ENCODE measurements at regions not wholly inside any gene's neighbourhood (a gene's known extent, or its start where the extent isn't known, plus 50 kb on each side); places are given as distances from the start of the nearest gene placed in this dataset.

- Histone ChIP-seq H2BK120ac (ENCODE audit: low read depth, low read length) (no peak overlapping the region), H2AFZ (ENCODE audit: low read length) (no peak overlapping the region), H4K8ac (ENCODE audit: low read depth, low read length) (no peak overlapping the region), H3K27me3 (ENCODE audit: control insufficient read depth in 3 of 3, insufficient read depth in 3 of 3, low read depth in 1 of 3, low read length in 3 of 3) (no peaks in the 10 kb centered on the region), H3K23ac (ENCODE audit: low read depth, low read length, poor library complexity) (no peak overlapping the region), H3K4me1 (ENCODE audit: control insufficient read depth in 2 of 2, insufficient read depth in 1 of 2, low read depth in 1 of 2, low read length in 2 of 2) (no peaks in the 10 kb centered on the region), H3K4ac (ENCODE audit: low read length) (no peak overlapping the region), H4K91ac (ENCODE audit: low read depth, low read length, poor library complexity) (no peak overlapping the region), H3K27ac (replicated peaks; ENCODE audit: low read length) (no peak overlapping the region), H3K18ac (ENCODE audit: low read length) (no peak overlapping the region), H2BK12ac (ENCODE audit: low read length) (no peak overlapping the region), H2BK15ac (ENCODE audit: low read length) (no peak overlapping the region), H3K9ac (ENCODE audit: low read depth, low read length, poor library complexity) (no peak overlapping the region), H3K4me3 (ENCODE audit: low read length in 2 of 2) (no peak overlapping the region), H2AK5ac (ENCODE audit: low read depth, low read length) (no peak overlapping the region), H3K14ac (ENCODE audit: low read length) (no peak overlapping the region), H3K79me1 (ENCODE audit: low read depth, low read length) (no peaks in the 10 kb centered on the region), H3K36me3 (replicated peaks in 1 of 2; ENCODE audit: control insufficient read depth in 2 of 2, insufficient read depth in 2 of 2, low read length in 2 of 2) (no peaks in the 10 kb centered on the region), H3K4me2 (ENCODE audit: insufficient read depth, low read length, poor library complexity, severe bottlenecking) (no peak overlapping the region), H2BK5ac (ENCODE audit: low read length) (no peak overlapping the region), H3K9me3 (replicated peaks in 1 of 2; ENCODE audit: control insufficient read depth in 2 of 2, insufficient read depth in 1 of 2, low read depth in 1 of 2, low read length in 2 of 2) (peaks cover 0 to 9% of the 10 kb centered on the region in 2 donors)
- no peak for DNase-seq (ENCODE audit: low spot score)
- WGBS, 2 donors (ENCODE audit: extremely low coverage in 2 of 2, insufficient read length in 2 of 2, insufficient replicate concordance in 1 of 2) = no CpG with 5 or more reads among the region's 1 CpG
These were observed 193.0 kb downstream of the FZD1 start for GRCh38 chr7:91457208-91457607.

- H3K27ac ChIP-seq (replicated peaks; ENCODE audit: low read length) = no peak overlapping the region
- no peak overlapping the region for H2AFZ ChIP-seq (ENCODE audit: low read length)
- H3K9me3 ChIP-seq (replicated peaks in 1 of 2; ENCODE audit: control insufficient read depth in 2 of 2, insufficient read depth in 1 of 2, low read depth in 1 of 2, low read length in 2 of 2) = peaks cover 0 to 9% of the 10 kb centered on the region in 2 donors
- no peak overlapping the region for H3K4ac ChIP-seq (ENCODE audit: low read length)
- no peaks in the 10 kb centered on the region for H3K36me3 ChIP-seq (replicated peaks in 1 of 2; ENCODE audit: control insufficient read depth in 2 of 2, insufficient read depth in 2 of 2, low read length in 2 of 2)
- H2BK15ac ChIP-seq (ENCODE audit: low read length) = no peak overlapping the region
- no peak overlapping the region for H2BK120ac ChIP-seq (ENCODE audit: low read depth, low read length)
- peaks cover 0 to 2% of the 10 kb centered on the region in 2 donors for H3K4me1 ChIP-seq (ENCODE audit: control insufficient read depth in 2 of 2, insufficient read depth in 1 of 2, low read depth in 1 of 2, low read length in 2 of 2)
- no peak overlapping the region for H2BK5ac ChIP-seq (ENCODE audit: low read length)
- H3K27me3 ChIP-seq (ENCODE audit: control insufficient read depth in 3 of 3, insufficient read depth in 3 of 3, low read depth in 1 of 3, low read length in 3 of 3) = no peaks in the 10 kb centered on the region
- H3K23ac ChIP-seq (ENCODE audit: low read depth, low read length, poor library complexity) = no peak overlapping the region
- no peak overlapping the region for H4K91ac ChIP-seq (ENCODE audit: low read depth, low read length, poor library complexity)
- no peaks in the 10 kb centered on the region for H3K79me1 ChIP-seq (ENCODE audit: low read depth, low read length)
- H2AK5ac ChIP-seq (ENCODE audit: low read depth, low read length) = no peak overlapping the region
- no peak overlapping the region for H3K14ac ChIP-seq (ENCODE audit: low read length)
- DNase-seq (ENCODE audit: low spot score) = no peak
- H2BK12ac ChIP-seq (ENCODE audit: low read length) = no peak overlapping the region
- no peak overlapping the region for H3K4me2 ChIP-seq (ENCODE audit: insufficient read depth, low read length, poor library complexity, severe bottlenecking)
- no peak overlapping the region for H3K18ac ChIP-seq (ENCODE audit: low read length)
- no peak overlapping the region for H3K4me3 ChIP-seq (ENCODE audit: low read length in 2 of 2)
- no peak overlapping the region for H3K9ac ChIP-seq (ENCODE audit: low read depth, low read length, poor library complexity)
- no peak overlapping the region for H4K8ac ChIP-seq (ENCODE audit: low read depth, low read length)
- WGBS, 2 donors (ENCODE audit: extremely low coverage in 2 of 2, insufficient read length in 2 of 2, insufficient replicate concordance in 1 of 2) = no CpG with 5 or more reads among the region's 2 CpGs
These were observed 195.3 kb downstream of the FZD1 start for GRCh38 chr7:91459539-91459938.

GRCh38 chr7:91462316-91462715 is 198.1 kb downstream of the FZD1 start:
- Histone ChIP-seq H3K4me3 (ENCODE audit: low read length in 2 of 2) (no peak overlapping the region), H2AFZ (ENCODE audit: low read length) (no peak overlapping the region), H4K91ac (ENCODE audit: low read depth, low read length, poor library complexity) (no peak overlapping the region), H3K14ac (ENCODE audit: low read length) (no peak overlapping the region), H3K79me1 (ENCODE audit: low read depth, low read length) (no peaks in the 10 kb centered on the region), H2BK5ac (ENCODE audit: low read length) (no peak overlapping the region), H3K4me1 (ENCODE audit: control insufficient read depth in 2 of 2, insufficient read depth in 1 of 2, low read depth in 1 of 2, low read length in 2 of 2) (peaks cover 0 to 2% of the 10 kb centered on the region in 2 donors), H2AK5ac (ENCODE audit: low read depth, low read length) (no peak overlapping the region), H2BK12ac (ENCODE audit: low read length) (no peak overlapping the region), H4K8ac (ENCODE audit: low read depth, low read length) (no peak overlapping the region), H3K9ac (ENCODE audit: low read depth, low read length, poor library complexity) (no peak overlapping the region), H3K36me3 (replicated peaks in 1 of 2; ENCODE audit: control insufficient read depth in 2 of 2, insufficient read depth in 2 of 2, low read length in 2 of 2) (no peaks in the 10 kb centered on the region), H2BK120ac (ENCODE audit: low read depth, low read length) (no peak overlapping the region), H3K4ac (ENCODE audit: low read length) (no peak overlapping the region), H2BK15ac (ENCODE audit: low read length) (no peak overlapping the region), H3K9me3 (replicated peaks in 1 of 2; ENCODE audit: control insufficient read depth in 2 of 2, insufficient read depth in 1 of 2, low read depth in 1 of 2, low read length in 2 of 2) (peaks cover 0 to 6% of the 10 kb centered on the region in 2 donors), H3K23ac (ENCODE audit: low read depth, low read length, poor library complexity) (no peak overlapping the region), H3K4me2 (ENCODE audit: insufficient read depth, low read length, poor library complexity, severe bottlenecking) (no peak overlapping the region), H3K18ac (ENCODE audit: low read length) (no peak overlapping the region), H3K27ac (replicated peaks; ENCODE audit: low read length) (no peak overlapping the region), H3K27me3 (ENCODE audit: control insufficient read depth in 3 of 3, insufficient read depth in 3 of 3, low read depth in 1 of 3, low read length in 3 of 3) (no peaks in the 10 kb centered on the region)
- DNase-seq (ENCODE audit: low spot score) = no peak
- no CpG with 5 or more reads among the region's 1 CpG for WGBS, 2 donors (ENCODE audit: extremely low coverage in 2 of 2, insufficient read length in 2 of 2, insufficient replicate concordance in 1 of 2)

GRCh38 chr7:91463330-91463729 is 199.1 kb downstream of the FZD1 start:
- Histone ChIP-seq H3K4me1 (ENCODE audit: control insufficient read depth in 2 of 2, insufficient read depth in 1 of 2, low read depth in 1 of 2, low read length in 2 of 2) (peaks cover 0 to 2% of the 10 kb centered on the region in 2 donors), H3K4me3 (ENCODE audit: low read length in 2 of 2) (no peak overlapping the region), H3K23ac (ENCODE audit: low read depth, low read length, poor library complexity) (peak overlapping the region; percentile 85), H2BK15ac (ENCODE audit: low read length) (no peak overlapping the region), H3K27me3 (ENCODE audit: control insufficient read depth in 3 of 3, insufficient read depth in 3 of 3, low read depth in 1 of 3, low read length in 3 of 3) (no peaks in the 10 kb centered on the region), H2AK5ac (ENCODE audit: low read depth, low read length) (peak overlapping the region; percentile 56), H2BK5ac (ENCODE audit: low read length) (no peak overlapping the region), H2BK12ac (ENCODE audit: low read length) (peak overlapping the region; percentile 84), H4K91ac (ENCODE audit: low read depth, low read length, poor library complexity) (peak overlapping the region; percentile 79), H4K8ac (ENCODE audit: low read depth, low read length) (no peak overlapping the region), H3K4ac (ENCODE audit: low read length) (no peak overlapping the region), H2AFZ (ENCODE audit: low read length) (no peak overlapping the region), H3K27ac (replicated peaks; ENCODE audit: low read length) (no peak overlapping the region), H3K14ac (ENCODE audit: low read length) (peak overlapping the region; percentile 31), H3K4me2 (ENCODE audit: insufficient read depth, low read length, poor library complexity, severe bottlenecking) (no peak overlapping the region), H3K79me1 (ENCODE audit: low read depth, low read length) (no peaks in the 10 kb centered on the region), H3K18ac (ENCODE audit: low read length) (peak overlapping the region; percentile 71), H3K36me3 (replicated peaks in 1 of 2; ENCODE audit: control insufficient read depth in 2 of 2, insufficient read depth in 2 of 2, low read length in 2 of 2) (no peaks in the 10 kb centered on the region), H3K9ac (ENCODE audit: low read depth, low read length, poor library complexity) (peak overlapping the region; percentile 63), H2BK120ac (ENCODE audit: low read depth, low read length) (no peak overlapping the region), H3K9me3 (replicated peaks in 1 of 2; ENCODE audit: control insufficient read depth in 2 of 2, insufficient read depth in 1 of 2, low read depth in 1 of 2, low read length in 2 of 2) (peaks cover 0 to 1% of the 10 kb centered on the region in 2 donors)
- DNase-seq (ENCODE audit: low spot score) = no peak
- no CpG with 5 or more reads among the region's 15 CpGs for WGBS, 2 donors (ENCODE audit: extremely low coverage in 2 of 2, insufficient read length in 2 of 2, insufficient replicate concordance in 1 of 2)
